ENCODE measurements at regions not wholly inside any gene's neighbourhood (a gene's known extent, or its start where the extent isn't known, plus 50 kb on each side); places are given as distances from the start of the nearest gene placed in this dataset.

- intact Hi-C loops (cut with DNase I; ENCODE audit: low total_unique reads) = loop anchor here (10.0 kb wide), 1 partner anchor 103 kb away; no protein-coding TSS in a partner anchor
- H3K27me3 ChIP-seq = no peaks in the 10 kb centered on the region
- H3K4me1 ChIP-seq = peaks cover 11 to 13% of the 10 kb centered on the region in 2 donors
- DNase-seq = peak; percentile 69 to 80
- H3K36me3 ChIP-seq = no peaks in the 10 kb centered on the region
- H3K4me3 ChIP-seq = peak overlapping the region; percentile 50 to 73
- TF ChIP-seq, protein P1, sequence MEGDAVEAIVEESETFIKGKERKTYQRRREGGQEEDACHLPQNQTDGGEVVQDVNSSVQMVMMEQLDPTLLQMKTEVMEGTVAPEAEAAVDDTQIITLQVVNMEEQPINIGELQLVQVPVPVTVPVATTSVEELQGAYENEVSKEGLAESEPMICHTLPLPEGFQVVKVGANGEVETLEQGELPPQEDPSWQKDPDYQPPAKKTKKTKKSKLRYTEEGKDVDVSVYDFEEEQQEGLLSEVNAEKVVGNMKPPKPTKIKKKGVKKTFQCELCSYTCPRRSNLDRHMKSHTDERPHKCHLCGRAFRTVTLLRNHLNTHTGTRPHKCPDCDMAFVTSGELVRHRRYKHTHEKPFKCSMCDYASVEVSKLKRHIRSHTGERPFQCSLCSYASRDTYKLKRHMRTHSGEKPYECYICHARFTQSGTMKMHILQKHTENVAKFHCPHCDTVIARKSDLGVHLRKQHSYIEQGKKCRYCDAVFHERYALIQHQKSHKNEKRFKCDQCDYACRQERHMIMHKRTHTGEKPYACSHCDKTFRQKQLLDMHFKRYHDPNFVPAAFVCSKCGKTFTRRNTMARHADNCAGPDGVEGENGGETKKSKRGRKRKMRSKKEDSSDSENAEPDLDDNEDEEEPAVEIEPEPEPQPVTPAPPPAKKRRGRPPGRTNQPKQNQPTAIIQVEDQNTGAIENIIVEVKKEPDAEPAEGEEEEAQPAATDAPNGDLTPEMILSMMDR (IDR thresholded peaks at IDR 0.05) = no peak
- peak overlapping the region; percentile 90 to 96 for H3K27ac ChIP-seq
- H3K9me3 ChIP-seq = no peaks in the 10 kb centered on the region
Measured at GRCh38 chr11:8807544-8808225, 103.3 kb upstream of the AKIP1 start.

- Histone ChIP-seq H3K9me3 (no peaks in the 10 kb centered on the region), H3K4me3 (peak overlapping the region; percentile 50 to 73), H3K4me1 (peaks cover 11 to 13% of the 10 kb centered on the region in 2 donors), H3K27me3 (no peaks in the 10 kb centered on the region), H3K27ac (peak overlapping the region; percentile 90 to 96), H3K36me3 (no peaks in the 10 kb centered on the region)
- no peak for TF ChIP-seq POLR2A (IDR thresholded peaks at IDR 0.05)
- TF ChIP-seq, protein P1 (IDR thresholded peaks at IDR 0.05) = no peak
- DNase-seq = no peak
- intact Hi-C loops (cut with DNase I; ENCODE audit: low total_unique reads) = loop anchor here (10.0 kb wide), 1 partner anchor 103 kb away; no protein-coding TSS in a partner anchor
Measured at GRCh38 chr11:8808226-8808585, 102.8 kb upstream of the AKIP1 start.

GRCh38 chr11:8809241-8809938 lies 101.6 kb upstream of the AKIP1 start:
- TF ChIP-seq, protein P1 (IDR thresholded peaks at IDR 0.05) = no peak
- no peak for TF ChIP-seq POLR2A (IDR thresholded peaks at IDR 0.05)
- Histone ChIP-seq H3K4me1 (peaks cover 11 to 13% of the 10 kb centered on the region in 2 donors), H3K36me3 (no peaks in the 10 kb centered on the region), H3K27me3 (no peaks in the 10 kb centered on the region), H3K27ac (peak overlapping the region; percentile 90 to 96), H3K9me3 (no peaks in the 10 kb centered on the region), H3K4me3 (peak overlapping the region; percentile 50 to 73)
- DNase-seq = no peak
- intact Hi-C loops (cut with DNase I; ENCODE audit: low total_unique reads) = loop anchor here (10.0 kb wide), 1 partner anchor 105 kb away; no protein-coding TSS in a partner anchor

- Histone ChIP-seq H3K4me3 (peak overlapping the region; percentile 50 to 73), H3K4me1 (peaks cover 7 to 11% of the 10 kb centered on the region in 2 donors), H3K36me3 (no peaks in the 10 kb centered on the region), H3K27me3 (no peaks in the 10 kb centered on the region), H3K9me3 (no peaks in the 10 kb centered on the region), H3K27ac (peak overlapping the region; percentile 90 to 96)
- intact Hi-C loops (cut with DNase I; ENCODE audit: low total_unique reads) = loop anchor here (10.0 kb wide), 2 partner anchors 105 to 125 kb away; partner anchors contain the start of genes RPL27A and TRIM66
- DNase-seq = no peak
- TF ChIP-seq, protein P1 (IDR thresholded peaks at IDR 0.05) = no peak
- no peak for TF ChIP-seq POLR2A (IDR thresholded peaks at IDR 0.05)
Measured at GRCh38 chr11:8809939-8810539, 101.0 kb upstream of the AKIP1 start.
